Trophoblast cell (in vitro differentiated cells and primary cell): ENCODE measurements at regions not wholly inside any gene's neighbourhood (a gene's known extent, or its start where the extent isn't known, plus 50 kb on each side); places are given as distances from the start of the nearest gene placed in this dataset.

Experiments used
- DNase-seq, 2 donors: peaks; one replicate each; pipeline ENCODE4 v3.0.0-alpha.2; 2016
- H2AFZ ChIP-seq: 2 replicates; pipeline ENCODE4 v1.6.1; 2013; ENCODE audit warnings: low read length, moderate library complexity, mild to moderate bottlenecking; ENCODE audit not compliant: insufficient read depth, poor library complexity
- H2AK5ac ChIP-seq: 2 replicates; pipeline ENCODE4 v1.6.1; 2013; ENCODE audit warnings: mild to moderate bottlenecking, low read length
- H2BK120ac ChIP-seq: 2 replicates; pipeline ENCODE4 v1.6.1; 2013; ENCODE audit warnings: low read length, mild to moderate bottlenecking, moderate library complexity; ENCODE audit not compliant: insufficient read depth, poor library complexity
- H2BK12ac ChIP-seq: 2 replicates; pipeline ENCODE4 v1.6.1; 2013; ENCODE audit warnings: mild to moderate bottlenecking, low read length, moderate library complexity
- H2BK5ac ChIP-seq: 2 replicates; pipeline ENCODE4 v1.6.1; 2013; ENCODE audit warnings: low read length, low read depth, moderate library complexity, mild to moderate bottlenecking; ENCODE audit not compliant: poor library complexity
- H3K14ac ChIP-seq: 2 replicates; pipeline ENCODE4 v1.6.1; 2013; ENCODE audit warnings: mild to moderate bottlenecking, low read length
- H3K18ac ChIP-seq: 2 replicates; pipeline ENCODE4 v1.6.1; 2013; ENCODE audit warnings: mild to moderate bottlenecking, low read length
- H3K23ac ChIP-seq: 2 replicates; pipeline ENCODE4 v1.6.1; 2013; ENCODE audit warnings: low read length
- H3K27ac ChIP-seq: 2 replicates; pipeline ENCODE4 v1.5.1; 2013; ENCODE audit warnings: low read depth, mild to moderate bottlenecking, inconsistent platforms, low read length, moderate library complexity
- H3K27me3 ChIP-seq: 2 replicates; pipeline ENCODE4 v1.6.1; 2013; ENCODE audit warnings: inconsistent platforms, mild to moderate bottlenecking, low read length, moderate library complexity; ENCODE audit not compliant: insufficient read depth
- H3K36me3 ChIP-seq, 2 experiments: 1 replicate in 1 of 2; 2 replicates in 1 of 2; pipeline ENCODE4 v1.6.1; 2013; ENCODE audit warnings: low read length in 2 of 2, mild to moderate bottlenecking in 2 of 2, moderate library complexity in 1 of 2; ENCODE audit not compliant: insufficient read depth in 2 of 2, control insufficient read depth in 1 of 2
- H3K4ac ChIP-seq: 2 replicates; pipeline ENCODE4 v1.6.1; 2013; ENCODE audit warnings: low read depth, mild to moderate bottlenecking, low read length, moderate library complexity
- H3K4me1 ChIP-seq, 2 experiments: 1 replicate in 1 of 2; 2 replicates in 1 of 2; pipeline ENCODE4 v1.6.1; 2013; ENCODE audit warnings: low read length in 2 of 2, mild to moderate bottlenecking in 2 of 2, moderate library complexity in 1 of 2; ENCODE audit not compliant: insufficient read depth in 2 of 2, control insufficient read depth in 1 of 2
- H3K4me2 ChIP-seq: 2 replicates; pipeline ENCODE4 v1.6.1; 2013; ENCODE audit warnings: inconsistent platforms, mild to moderate bottlenecking, low read length, moderate library complexity
- H3K4me3 ChIP-seq: 2 replicates; pipeline ENCODE4 v1.5.1; 2013; ENCODE audit warnings: mild to moderate bottlenecking, low read depth, low read length, inconsistent platforms
- H3K79me1 ChIP-seq: one replicate; pipeline ENCODE4 v1.6.1; 2013; ENCODE audit warnings: low read length
- H3K79me2 ChIP-seq: 2 replicates; pipeline ENCODE4 v1.6.1; 2013; ENCODE audit warnings: low read length, mild to moderate bottlenecking; ENCODE audit not compliant: control insufficient read depth, insufficient read depth, poor library complexity
- H3K9ac ChIP-seq: 2 replicates; pipeline ENCODE4 v1.6.1; 2013; ENCODE audit warnings: mild to moderate bottlenecking, low read length
- H3K9me3 ChIP-seq: 2 replicates; pipeline ENCODE4 v1.6.1; 2013; ENCODE audit warnings: low read depth, mild to moderate bottlenecking, control low read depth, inconsistent platforms, low read length; ENCODE audit not compliant: insufficient read depth
- H4K12ac ChIP-seq: 2 replicates; pipeline ENCODE4 v1.6.1; 2013; ENCODE audit warnings: low read depth, mild to moderate bottlenecking, low read length, moderate library complexity
- H4K8ac ChIP-seq: 2 replicates; pipeline ENCODE4 v1.6.1; 2013; ENCODE audit warnings: low read depth, mild to moderate bottlenecking, low read length, moderate library complexity
- H4K91ac ChIP-seq: one replicate; pipeline ENCODE4 v1.6.1; 2013; ENCODE audit warnings: low read depth, mild to moderate bottlenecking, low read length, moderate library complexity
- WGBS: extraction: QIAGEN DNeasy Blood & Tissue Kit; methylation state at CpG from one replicate; pipeline ENCODE4 v1.1.7; 2013; ENCODE audit warnings: missing lambda C conversion rate; ENCODE audit not compliant: insufficient read length, insufficient coverage; ENCODE audit errors: extremely low coverage; 5-methylcytosine and 5-hydroxymethylcytosine counted together

DNA sequence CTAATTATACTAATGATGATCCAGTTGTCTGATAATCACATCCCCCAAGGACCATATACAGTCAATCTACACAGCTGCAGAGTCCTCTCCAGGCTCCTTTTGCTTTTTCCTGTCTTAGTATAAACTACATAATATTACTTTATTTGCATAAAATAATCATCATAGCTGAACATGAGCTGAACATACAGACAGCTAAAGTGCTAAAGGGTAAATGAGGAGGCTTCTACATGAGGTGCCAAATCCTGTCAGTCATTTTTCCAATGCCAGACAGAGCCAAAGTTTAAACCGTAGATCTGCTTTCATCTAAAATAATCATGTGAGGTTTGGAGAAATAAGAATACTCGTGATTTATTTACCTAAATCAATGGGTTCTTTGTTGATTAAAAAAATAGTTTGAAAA, 1530.1 kb upstream of the PABPC4L start:
- H3K4ac ChIP-seq: no peak overlapping the region
- no peak overlapping the region for H2BK5ac ChIP-seq
- no peaks in the 10 kb centered on the region for H3K4me1 ChIP-seq
- no peak overlapping the region for H2BK120ac ChIP-seq
- H4K12ac ChIP-seq: no peak overlapping the region
- H3K9me3 ChIP-seq: no peaks in the 10 kb centered on the region
- H2BK12ac ChIP-seq: no peak overlapping the region
- H2AFZ ChIP-seq: no peak overlapping the region
- no peaks in the 10 kb centered on the region for H3K79me1 ChIP-seq
- H3K23ac ChIP-seq: no peak overlapping the region
- no peaks in the 10 kb centered on the region for H3K79me2 ChIP-seq
- no peak for DNase-seq
- WGBS: no CpG with 5 or more reads among the region's 2 CpGs
- H3K27me3 ChIP-seq: no peaks in the 10 kb centered on the region
- H4K91ac ChIP-seq: no peak overlapping the region
- H2AK5ac ChIP-seq: no peak overlapping the region
- no peak overlapping the region for H3K14ac ChIP-seq
- no peaks in the 10 kb centered on the region for H3K36me3 ChIP-seq
- no peak overlapping the region for H4K8ac ChIP-seq
- H3K4me2 ChIP-seq: no peak overlapping the region
- H3K27ac ChIP-seq: no peak overlapping the region
- no peak overlapping the region for H3K4me3 ChIP-seq
- H3K18ac ChIP-seq: no peak overlapping the region
- no peak overlapping the region for H3K9ac ChIP-seq

DNA sequence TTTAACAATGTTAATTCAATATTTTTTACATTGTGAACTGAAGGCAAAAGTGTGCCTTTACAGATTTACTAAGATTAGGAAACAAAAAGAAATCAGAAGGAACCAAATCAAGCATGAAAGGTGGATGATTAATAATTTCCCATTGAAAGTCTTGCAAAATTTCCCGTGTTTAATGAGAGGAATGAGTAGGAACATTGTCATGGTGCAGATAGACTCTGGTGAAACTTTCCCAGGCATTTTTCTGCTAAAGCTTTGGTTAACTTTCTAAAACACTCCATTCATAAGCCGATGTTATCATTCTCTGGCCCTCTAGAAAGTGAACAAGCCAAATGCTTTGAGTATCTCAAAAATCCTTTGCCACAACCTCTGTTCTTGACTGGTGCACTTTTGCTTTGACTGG, 1522.8 kb upstream of the PABPC4L start:
- no peaks in the 10 kb centered on the region for H3K9me3 ChIP-seq
- H3K14ac ChIP-seq: no peak overlapping the region
- no peak overlapping the region for H3K4me3 ChIP-seq
- H3K36me3 ChIP-seq: no peaks in the 10 kb centered on the region
- no peaks in the 10 kb centered on the region for H3K79me2 ChIP-seq
- H2BK12ac ChIP-seq: no peak overlapping the region
- no peak overlapping the region for H3K9ac ChIP-seq
- no peak overlapping the region for H3K18ac ChIP-seq
- H4K8ac ChIP-seq: no peak overlapping the region
- no peak overlapping the region for H2BK5ac ChIP-seq
- H3K27ac ChIP-seq: no peak overlapping the region
- H3K79me1 ChIP-seq: no peaks in the 10 kb centered on the region
- H4K12ac ChIP-seq: no peak overlapping the region
- H3K23ac ChIP-seq: no peak overlapping the region
- H3K4me2 ChIP-seq: no peak overlapping the region
- H2BK120ac ChIP-seq: no peak overlapping the region
- no peak overlapping the region for H3K4ac ChIP-seq
- H3K4me1 ChIP-seq: no peaks in the 10 kb centered on the region
- H2AFZ ChIP-seq: no peak overlapping the region
- H4K91ac ChIP-seq: no peak overlapping the region
- DNase-seq: peak in 1 of 2 donors; percentile 41
- no CpG with 5 or more reads among the region's 2 CpGs for whole genome bisulfite sequencing
- H2AK5ac ChIP-seq: no peak overlapping the region
- no peaks in the 10 kb centered on the region for H3K27me3 ChIP-seq

DNA sequence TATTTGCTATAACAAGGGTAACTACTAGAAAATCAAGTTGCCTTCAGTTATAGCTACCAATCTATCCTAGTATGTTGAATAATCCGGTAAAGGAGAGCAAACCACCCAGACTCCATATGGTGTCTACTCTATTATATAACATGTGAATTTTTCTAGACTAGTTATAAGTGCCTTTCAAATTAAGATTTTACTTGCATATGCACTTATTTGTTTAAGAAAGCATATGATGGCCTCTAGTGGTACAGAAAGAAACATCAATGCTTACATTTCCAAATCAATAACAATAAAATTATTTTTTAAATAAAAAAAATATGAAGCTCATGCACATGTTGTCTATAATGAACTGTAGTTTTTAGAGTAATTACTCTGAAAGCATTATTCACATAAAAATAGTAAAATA, 1516.4 kb upstream of the PABPC4L start:
- no peak for DNase-seq
- WGBS: no CpG with 5 or more reads among the region's 1 CpG
- no peak overlapping the region for H3K23ac ChIP-seq
- no peak overlapping the region for H4K8ac ChIP-seq
- H4K12ac ChIP-seq: no peak overlapping the region
- no peaks in the 10 kb centered on the region for H3K9me3 ChIP-seq
- no peaks in the 10 kb centered on the region for H3K79me1 ChIP-seq
- H3K4me2 ChIP-seq: no peak overlapping the region
- H2BK12ac ChIP-seq: no peak overlapping the region
- H2BK5ac ChIP-seq: no peak overlapping the region
- no peak overlapping the region for H3K4ac ChIP-seq
- H3K27ac ChIP-seq: no peak overlapping the region
- no peak overlapping the region for H2AFZ ChIP-seq
- no peak overlapping the region for H2AK5ac ChIP-seq
- no peak overlapping the region for H3K4me3 ChIP-seq
- no peaks in the 10 kb centered on the region for H3K79me2 ChIP-seq
- H2BK120ac ChIP-seq: no peak overlapping the region
- H3K36me3 ChIP-seq: no peaks in the 10 kb centered on the region
- H4K91ac ChIP-seq: no peak overlapping the region
- H3K18ac ChIP-seq: no peak overlapping the region
- H3K9ac ChIP-seq: no peak overlapping the region
- no peaks in the 10 kb centered on the region for H3K4me1 ChIP-seq
- no peak overlapping the region for H3K14ac ChIP-seq
- no peaks in the 10 kb centered on the region for H3K27me3 ChIP-seq

DNA sequence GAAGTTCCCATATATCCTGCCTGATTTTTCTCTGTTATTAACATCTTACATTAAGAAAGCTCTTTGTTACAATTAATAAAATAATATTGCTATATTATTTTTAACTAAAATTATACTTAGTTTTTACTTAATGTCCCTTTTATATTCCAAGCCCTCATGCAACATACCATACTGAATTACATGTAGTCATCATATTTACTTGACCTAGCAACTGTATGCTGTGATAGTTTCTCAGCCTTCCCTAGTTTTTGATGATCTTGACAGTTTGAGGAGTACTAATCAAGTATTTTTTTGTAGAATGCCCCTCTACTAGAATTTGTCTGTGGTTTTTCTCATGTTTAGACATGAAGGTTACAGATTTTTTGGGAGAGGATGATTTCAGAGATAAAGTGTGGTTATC, 1503.8 kb upstream of the PABPC4L start:
- Histone ChIP-seq H4K12ac (no peak overlapping the region), H4K91ac (no peak overlapping the region)

More for the DNA sequence above, 1503.8 kb upstream of the PABPC4L start:
- Histone ChIP-seq H3K79me2 (no peaks in the 10 kb centered on the region), H2BK120ac (no peak overlapping the region), H3K18ac (no peak overlapping the region), H3K4ac (no peak overlapping the region), H3K9ac (no peak overlapping the region), H2AK5ac (no peak overlapping the region), H3K27ac (no peak overlapping the region), H3K4me1 (no peaks in the 10 kb centered on the region), H2BK5ac (no peak overlapping the region), H4K8ac (no peak overlapping the region), H3K14ac (no peak overlapping the region), H3K23ac (no peak overlapping the region), H2AFZ (no peak overlapping the region), H3K4me2 (no peak overlapping the region), H3K27me3 (no peaks in the 10 kb centered on the region), H3K4me3 (no peak overlapping the region), H3K36me3 (no peaks in the 10 kb centered on the region), H3K9me3 (no peaks in the 10 kb centered on the region), H3K79me1 (no peaks in the 10 kb centered on the region), H2BK12ac (no peak overlapping the region)
- DNase-seq: no peak
